ENCODE measurements at regions not wholly inside any gene's neighbourhood (a gene's known extent, or its start where the extent isn't known, plus 50 kb on each side); places are given as distances from the start of the nearest gene placed in this dataset.

GRCh38 chr5:34598177-34598794 lies 57.8 kb upstream of the RAI14 start:
- TF ChIP-seq POLR2AphosphoS5 (IDR thresholded peaks at IDR 0.05; ENCODE audit: low read depth, low read length) (no peak), SIN3A (IDR thresholded peaks at IDR 0.05; ENCODE audit: borderline replicate concordance, insufficient read depth, low read length) (no peak), REST (IDR thresholded peaks at IDR 0.05; ENCODE audit: insufficient read depth in 1 of 2, low read depth in 2 of 2, low read length in 2 of 2) (no peak), TAF1 (IDR thresholded peaks at IDR 0.05; ENCODE audit: borderline replicate concordance, insufficient read depth, low read length) (no peak)
